ENCODE measurements at regions not wholly inside any gene's neighbourhood (a gene's known extent, or its start where the extent isn't known, plus 50 kb on each side); places are given as distances from the start of the nearest gene placed in this dataset.

DNA sequence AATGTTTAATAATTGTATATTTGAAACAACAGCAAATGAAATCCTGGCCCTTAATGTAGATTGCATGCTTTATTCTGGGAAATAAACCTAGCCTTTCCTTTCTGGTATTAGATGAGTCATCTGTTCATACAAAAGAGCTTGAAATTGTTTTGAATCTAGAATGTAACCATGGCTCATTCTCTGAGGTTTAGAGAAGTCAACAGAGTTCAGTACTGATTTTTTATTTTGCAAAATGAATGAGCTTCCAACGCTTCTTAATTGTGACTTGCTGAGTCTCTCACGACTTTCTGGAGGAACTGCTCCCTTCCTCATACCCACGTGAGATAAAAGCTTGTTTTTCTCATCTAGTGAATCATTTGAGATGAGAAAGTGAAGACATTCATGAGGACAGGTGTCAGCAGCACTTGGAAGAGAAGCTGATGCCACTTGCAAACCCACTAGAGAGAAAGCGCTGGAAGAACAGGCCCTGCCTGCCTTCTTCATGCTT is 509.6 kb downstream of the VRK1 start:
- Histone ChIP-seq H3K27me3 (no peaks in the 10 kb centered on the region), H3K4me3 (replicated peaks in 1 of 3) (no peak overlapping the region), H3K9me3 (no peaks in the 10 kb centered on the region), H3K27ac (no peak overlapping the region), H3K4me1 (no peaks in the 10 kb centered on the region), H3K36me3 (no peaks in the 10 kb centered on the region)
- TF ChIP-seq, protein P1, sequence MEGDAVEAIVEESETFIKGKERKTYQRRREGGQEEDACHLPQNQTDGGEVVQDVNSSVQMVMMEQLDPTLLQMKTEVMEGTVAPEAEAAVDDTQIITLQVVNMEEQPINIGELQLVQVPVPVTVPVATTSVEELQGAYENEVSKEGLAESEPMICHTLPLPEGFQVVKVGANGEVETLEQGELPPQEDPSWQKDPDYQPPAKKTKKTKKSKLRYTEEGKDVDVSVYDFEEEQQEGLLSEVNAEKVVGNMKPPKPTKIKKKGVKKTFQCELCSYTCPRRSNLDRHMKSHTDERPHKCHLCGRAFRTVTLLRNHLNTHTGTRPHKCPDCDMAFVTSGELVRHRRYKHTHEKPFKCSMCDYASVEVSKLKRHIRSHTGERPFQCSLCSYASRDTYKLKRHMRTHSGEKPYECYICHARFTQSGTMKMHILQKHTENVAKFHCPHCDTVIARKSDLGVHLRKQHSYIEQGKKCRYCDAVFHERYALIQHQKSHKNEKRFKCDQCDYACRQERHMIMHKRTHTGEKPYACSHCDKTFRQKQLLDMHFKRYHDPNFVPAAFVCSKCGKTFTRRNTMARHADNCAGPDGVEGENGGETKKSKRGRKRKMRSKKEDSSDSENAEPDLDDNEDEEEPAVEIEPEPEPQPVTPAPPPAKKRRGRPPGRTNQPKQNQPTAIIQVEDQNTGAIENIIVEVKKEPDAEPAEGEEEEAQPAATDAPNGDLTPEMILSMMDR (IDR thresholded peaks at IDR 0.05), result no peak
- TF ChIP-seq POLR2A (IDR thresholded peaks at IDR 0.05), result no peak
- intact Hi-C loops (cut with DNase I), result no loop called here
- WGBS, 2 donors, result 82 to 83% methylated on average over 4 of the region's 4 CpGs
- no peak for DNase-seq

DNA sequence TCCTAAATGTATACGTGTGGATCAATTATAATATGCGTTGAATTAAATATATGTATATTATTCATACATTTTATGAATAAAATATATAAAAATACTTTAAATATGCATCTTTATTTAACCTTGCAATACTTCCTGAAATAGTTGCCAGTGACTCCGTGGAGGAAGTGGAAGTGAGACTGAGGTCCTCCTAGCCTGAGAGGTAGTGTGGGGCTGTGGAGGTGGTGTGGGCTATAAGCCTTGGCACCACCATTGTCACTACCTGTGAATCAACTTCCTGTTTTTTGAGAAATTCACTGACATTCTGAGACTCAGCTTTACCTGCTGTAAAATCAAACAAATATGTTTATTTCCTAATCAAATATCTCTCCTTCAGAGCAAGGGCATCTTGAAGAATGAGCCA is 514.2 kb downstream of the VRK1 start:
- Histone ChIP-seq H3K4me1 (no peaks in the 10 kb centered on the region), H3K9me3 (no peaks in the 10 kb centered on the region), H3K36me3 (no peaks in the 10 kb centered on the region), H3K4me3 (replicated peaks in 1 of 3) (no peak overlapping the region), H3K27ac (no peak overlapping the region), H3K27me3 (no peaks in the 10 kb centered on the region)
- no peak for DNase-seq
- TF ChIP-seq POLR2A (IDR thresholded peaks at IDR 0.05), result no peak
- TF ChIP-seq, protein P1 (IDR thresholded peaks at IDR 0.05), result no peak
- WGBS, 2 donors, result 85 to 88% methylated on average over 3 of the region's 3 CpGs
- intact Hi-C loops (cut with DNase I), result no loop called here

DNA sequence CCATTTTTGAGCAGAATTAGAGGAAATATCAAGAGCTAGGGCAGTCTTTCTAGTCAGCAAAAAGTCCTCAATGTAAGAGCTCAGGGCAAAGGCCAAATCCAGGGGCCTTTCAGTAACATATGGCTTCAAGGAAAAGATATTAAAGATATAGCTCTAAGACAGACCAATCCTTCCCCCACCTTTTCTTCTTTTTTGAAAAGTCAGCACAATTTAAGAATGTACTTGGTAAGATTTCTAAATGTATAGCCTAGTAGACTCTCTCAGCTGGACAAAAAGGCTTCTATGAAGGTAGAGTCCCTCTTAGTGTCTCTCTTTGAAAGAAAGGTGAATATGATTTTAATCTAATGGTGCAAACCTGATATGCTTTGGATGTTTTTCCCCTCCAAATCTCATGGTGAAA is 515.7 kb downstream of the VRK1 start:
- no peak for DNase-seq
- Histone ChIP-seq H3K9me3 (no peaks in the 10 kb centered on the region), H3K4me1 (no peaks in the 10 kb centered on the region), H3K27me3 (no peaks in the 10 kb centered on the region), H3K4me3 (replicated peaks in 1 of 3) (no peak overlapping the region), H3K27ac (no peak overlapping the region), H3K36me3 (no peaks in the 10 kb centered on the region)
- intact Hi-C loops (cut with DNase I), result no loop called here
- no peak for TF ChIP-seq POLR2A (IDR thresholded peaks at IDR 0.05)
- TF ChIP-seq, protein P1 (IDR thresholded peaks at IDR 0.05), result no peak

DNA sequence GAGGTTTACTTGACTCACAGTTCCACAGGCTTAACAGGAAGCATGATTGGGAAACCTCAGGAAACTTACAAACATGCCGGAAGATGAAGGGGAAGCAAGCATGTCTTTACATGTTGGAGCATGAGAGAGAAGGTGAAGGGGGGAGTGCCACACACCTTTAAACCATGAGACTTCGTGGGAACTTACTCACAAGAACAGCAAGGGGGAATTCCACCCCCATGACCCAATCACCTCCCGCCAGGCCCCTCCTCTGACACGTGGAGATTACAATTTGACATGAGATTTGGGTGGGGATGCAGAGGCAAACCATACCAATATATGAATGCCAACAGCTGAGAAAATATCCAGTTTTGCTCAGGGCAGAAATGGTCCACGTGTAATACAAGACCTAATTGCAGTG is 518.6 kb downstream of the VRK1 start:
- H3K9me3 ChIP-seq, result no peaks in the 10 kb centered on the region
- no peaks in the 10 kb centered on the region for H3K27me3 ChIP-seq
- no peak overlapping the region for H3K27ac ChIP-seq
- no peaks in the 10 kb centered on the region for H3K4me1 ChIP-seq
- no peak for TF ChIP-seq POLR2A (IDR thresholded peaks at IDR 0.05)
- TF ChIP-seq, protein P1 (IDR thresholded peaks at IDR 0.05), result no peak
- DNase-seq, result no peak
- H3K36me3 ChIP-seq, result no peaks in the 10 kb centered on the region
- intact Hi-C loops (cut with DNase I), result no loop called here
- H3K4me3 ChIP-seq (replicated peaks in 1 of 3), result no peak overlapping the region
- 64 to 73% methylated on average over 5 of the region's 5 CpGs for WGBS, 2 donors

DNA sequence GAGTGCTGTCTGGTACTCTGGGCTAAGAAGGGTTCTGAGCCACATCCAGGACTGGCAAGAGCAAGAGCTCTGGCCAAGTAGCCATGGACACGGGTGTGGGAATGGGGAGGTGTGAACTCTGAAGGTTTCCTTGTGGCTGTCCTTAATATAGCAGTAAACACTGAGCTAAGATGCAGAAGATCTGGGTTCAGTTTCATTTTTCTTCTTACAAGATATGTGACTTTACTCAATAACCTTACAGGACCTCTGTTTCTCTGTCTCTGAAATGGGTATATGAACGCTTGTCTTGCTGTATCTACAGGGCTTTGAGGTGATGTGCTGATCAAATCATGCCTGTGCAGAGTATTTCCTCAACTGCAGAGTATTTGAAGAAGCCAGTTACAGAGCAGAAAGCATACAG is 521.2 kb downstream of the VRK1 start:
- 74 to 94% methylated on average over 2 of the region's 2 CpGs for WGBS, 2 donors

More for the DNA sequence above, 521.2 kb downstream of the VRK1 start:
- Histone ChIP-seq H3K27me3 (no peaks in the 10 kb centered on the region), H3K36me3 (no peaks in the 10 kb centered on the region), H3K9me3 (no peaks in the 10 kb centered on the region), H3K4me1 (no peaks in the 10 kb centered on the region), H3K4me3 (replicated peaks in 1 of 3) (no peak overlapping the region), H3K27ac (no peak overlapping the region)
- TF ChIP-seq POLR2A (IDR thresholded peaks at IDR 0.05), result no peak
- TF ChIP-seq, protein P1 (IDR thresholded peaks at IDR 0.05), result no peak
- intact Hi-C loops (cut with DNase I), result no loop called here
- DNase-seq, result no peak
